ENCODE measurements at regions not wholly inside any gene's neighbourhood (a gene's known extent, or its start where the extent isn't known, plus 50 kb on each side); places are given as distances from the start of the nearest gene placed in this dataset.

DNA sequence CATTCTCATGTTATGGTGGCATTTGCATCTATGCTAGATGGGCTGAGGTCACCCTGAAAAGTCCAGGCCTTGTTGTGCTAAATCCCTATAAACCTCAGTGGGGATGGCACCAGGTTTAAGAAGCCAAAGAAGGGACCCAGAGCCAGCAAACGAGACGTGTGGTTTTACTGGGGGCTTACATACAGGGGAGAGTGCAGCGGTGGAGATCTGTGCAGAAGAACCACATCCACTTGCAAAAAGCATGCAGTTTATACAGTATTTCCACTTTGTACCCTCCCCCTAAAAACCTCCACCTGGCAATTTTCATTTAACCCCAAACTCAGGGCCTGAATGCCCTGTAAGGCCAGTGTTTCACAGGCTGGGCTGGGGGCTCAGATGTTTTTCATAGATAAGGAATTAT, 134.9 kb upstream of the GATB start:
- TF ChIP-seq, protein P1, sequence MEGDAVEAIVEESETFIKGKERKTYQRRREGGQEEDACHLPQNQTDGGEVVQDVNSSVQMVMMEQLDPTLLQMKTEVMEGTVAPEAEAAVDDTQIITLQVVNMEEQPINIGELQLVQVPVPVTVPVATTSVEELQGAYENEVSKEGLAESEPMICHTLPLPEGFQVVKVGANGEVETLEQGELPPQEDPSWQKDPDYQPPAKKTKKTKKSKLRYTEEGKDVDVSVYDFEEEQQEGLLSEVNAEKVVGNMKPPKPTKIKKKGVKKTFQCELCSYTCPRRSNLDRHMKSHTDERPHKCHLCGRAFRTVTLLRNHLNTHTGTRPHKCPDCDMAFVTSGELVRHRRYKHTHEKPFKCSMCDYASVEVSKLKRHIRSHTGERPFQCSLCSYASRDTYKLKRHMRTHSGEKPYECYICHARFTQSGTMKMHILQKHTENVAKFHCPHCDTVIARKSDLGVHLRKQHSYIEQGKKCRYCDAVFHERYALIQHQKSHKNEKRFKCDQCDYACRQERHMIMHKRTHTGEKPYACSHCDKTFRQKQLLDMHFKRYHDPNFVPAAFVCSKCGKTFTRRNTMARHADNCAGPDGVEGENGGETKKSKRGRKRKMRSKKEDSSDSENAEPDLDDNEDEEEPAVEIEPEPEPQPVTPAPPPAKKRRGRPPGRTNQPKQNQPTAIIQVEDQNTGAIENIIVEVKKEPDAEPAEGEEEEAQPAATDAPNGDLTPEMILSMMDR (IDR thresholded peaks at IDR 0.05; ENCODE audit: low read length): no peak
- TF ChIP-seq EZH2 (optimal IDR thresholded peaks at IDR 0.05; ENCODE audit: low read depth, low read length): no peak
